COLO829 (cell line): ENCODE measurements at regions not wholly inside any gene's neighbourhood (a gene's known extent, or its start where the extent isn't known, plus 50 kb on each side); places are given as distances from the start of the nearest gene placed in this dataset.
"Not testable (repeated sequence)": the region's sequence is repeated elsewhere in the genome, so short reads cannot be mapped to it uniquely, and the experiment has no call there.

Experiments used
- DNase-seq: peaks from one replicate; pipeline ENCODE4 v3.0.0; 2012; ENCODE audit warnings: low spot score

- not testable (repeated sequence) for DNase-seq
Measured at GRCh38 chr7:101679653-101680173, 50.6 kb upstream of the MYL10 start.

- no peak for DNase-seq
Measured at GRCh38 chr7:101680406-101681145, 51.5 kb upstream of the MYL10 start.

- DNase-seq: peak; percentile 81
Measured at GRCh38 chr7:101681170-101682007, 52.3 kb upstream of the MYL10 start.

- no peak for DNase-seq
Measured at GRCh38 chr7:101684983-101685330, 55.9 kb upstream of the MYL10 start.

- no peak for DNase-seq
Measured at GRCh38 chr7:101686030-101686429, 56.9 kb upstream of the MYL10 start.

GRCh38 chr7:101687081-101687480 is 58.0 kb upstream of the MYL10 start:
- DNase-seq: no peak

- DNase-seq: no peak
Measured at GRCh38 chr7:101687791-101688182, 58.7 kb upstream of the MYL10 start.

GRCh38 chr7:101688183-101688831 is 59.2 kb upstream of the MYL10 start:
- peak; percentile 70 for DNase-seq

GRCh38 chr7:101688995-101689907 is 60.2 kb upstream of the MYL10 start:
- no peak for DNase-seq

- DNase-seq: no peak
Measured at GRCh38 chr7:101690061-101690460, 61.0 kb upstream of the MYL10 start.

- DNase-seq: no peak
Measured at GRCh38 chr7:101691822-101692384, 62.8 kb upstream of the MYL10 start.

GRCh38 chr7:101693498-101694091 is 64.5 kb upstream of the MYL10 start:
- DNase-seq: no peak

GRCh38 chr7:101698964-101699363 is 69.9 kb upstream of the MYL10 start:
- no peak for DNase-seq

- no peak for DNase-seq
Measured at GRCh38 chr7:101699399-101699798, 70.3 kb upstream of the MYL10 start.

- no peak for DNase-seq
Measured at GRCh38 chr7:101699881-101700823, 71.1 kb upstream of the MYL10 start.

- DNase-seq: no peak
Measured at GRCh38 chr7:101701153-101701794, 72.2 kb upstream of the MYL10 start.

- no peak for DNase-seq
Measured at GRCh38 chr7:101702362-101702850, 73.3 kb upstream of the MYL10 start.

GRCh38 chr7:101705331-101705730 is 76.2 kb upstream of the MYL10 start:
- DNase-seq: no peak

GRCh38 chr7:101707587-101707986 is 78.5 kb upstream of the MYL10 start:
- no peak for DNase-seq
